Fibroblast of lung (primary cell): ENCODE measurements at regions not wholly inside any gene's neighbourhood (a gene's known extent, or its start where the extent isn't known, plus 50 kb on each side); places are given as distances from the start of the nearest gene placed in this dataset.

ENCODE experiments used
- DNase-seq, 2 donors: peaks; one replicate each; pipeline versions ENCODE4 v3.0.0 to v3.0.0-alpha.2; 2010; ENCODE audit warnings: low read depth in 2 of 2
- H2AFZ ChIP-seq: 2 replicates; pipeline ENCODE4 v1.5.1; 2012; ENCODE audit warnings: low read length, control low read depth, inconsistent platforms
- H3K27ac ChIP-seq: 2 replicates; pipeline ENCODE4 v1.5.1; 2011; ENCODE audit warnings: low read length, control low read depth; ENCODE audit not compliant: insufficient read depth
- H3K27me3 ChIP-seq: 2 replicates; pipeline ENCODE4 v1.5.1; 2011; ENCODE audit warnings: mild to moderate bottlenecking, low read length; ENCODE audit not compliant: control insufficient read depth, insufficient read depth
- H3K36me3 ChIP-seq: 2 replicates; pipeline ENCODE4 v1.5.1; 2011; ENCODE audit warnings: low read length; ENCODE audit not compliant: control insufficient read depth, insufficient read depth
- H3K4me1 ChIP-seq: 2 replicates; pipeline ENCODE4 v1.5.1; 2011; ENCODE audit warnings: low read length; ENCODE audit not compliant: control insufficient read depth, insufficient read depth; ENCODE audit errors: extremely low read depth
- H3K4me2 ChIP-seq: 2 replicates; pipeline ENCODE4 v1.5.1; 2011; ENCODE audit warnings: low read length, control low read depth; ENCODE audit not compliant: insufficient read depth; ENCODE audit errors: extremely low read depth
- H3K4me3 ChIP-seq, 4 experiments: fragments of 200-600 bp in 1 of 4; sonication (generic) in 1 of 4; replicated peaks in 1 of 4; 2 replicates each; pipeline ENCODE4 v1.5.1; 2011 to 2016; ENCODE audit warnings: low read length in 4 of 4, low read depth in 3 of 4, mild to moderate bottlenecking in 3 of 4, control low read depth in 2 of 4, inconsistent platforms in 1 of 4, mixed read lengths in 1 of 4; ENCODE audit not compliant: insufficient read depth in 1 of 4; ENCODE audit errors: control extremely low read depth in 1 of 4
- H3K79me2 ChIP-seq: 2 replicates; pipeline ENCODE4 v1.5.1; 2012; ENCODE audit warnings: mild to moderate bottlenecking, low read length, inconsistent platforms; ENCODE audit not compliant: control insufficient read depth, insufficient read depth
- H3K9ac ChIP-seq: 2 replicates; pipeline ENCODE4 v1.5.1; 2011; ENCODE audit warnings: mild to moderate bottlenecking, low read length, control low read depth; ENCODE audit not compliant: insufficient read depth
- H3K9me3 ChIP-seq: 2 replicates; pipeline ENCODE4 v1.5.1; 2012; ENCODE audit warnings: low read depth, low read length; ENCODE audit not compliant: control insufficient read depth, insufficient read depth
- H4K20me1 ChIP-seq: 2 replicates; pipeline ENCODE4 v1.5.1; 2011; ENCODE audit warnings: low read length; ENCODE audit not compliant: control insufficient read depth, insufficient read depth; ENCODE audit errors: extremely low read depth
- EZH2 ChIP-seq: IDR thresholded peaks from 2 replicates; pipeline ENCODE4 v1.5.1; 2012; ENCODE audit warnings: low read length, control low read depth, mild to moderate bottlenecking; ENCODE audit errors: missing control alignments
- TF ChIP-seq, protein P1 (sequence below), 2 donors: IDR thresholded peaks in 1 of 2; conservative IDR thresholded peaks in 1 of 2; 1 replicate in 1 of 2; 2 replicates in 1 of 2; pipeline ENCODE4 v1.5.1; 2011 to 2012; ENCODE audit warnings: low read length in 2 of 2, control low read depth in 1 of 2, inconsistent platforms in 1 of 2, low read depth in 1 of 2, mild to moderate bottlenecking in 1 of 2

DNA sequence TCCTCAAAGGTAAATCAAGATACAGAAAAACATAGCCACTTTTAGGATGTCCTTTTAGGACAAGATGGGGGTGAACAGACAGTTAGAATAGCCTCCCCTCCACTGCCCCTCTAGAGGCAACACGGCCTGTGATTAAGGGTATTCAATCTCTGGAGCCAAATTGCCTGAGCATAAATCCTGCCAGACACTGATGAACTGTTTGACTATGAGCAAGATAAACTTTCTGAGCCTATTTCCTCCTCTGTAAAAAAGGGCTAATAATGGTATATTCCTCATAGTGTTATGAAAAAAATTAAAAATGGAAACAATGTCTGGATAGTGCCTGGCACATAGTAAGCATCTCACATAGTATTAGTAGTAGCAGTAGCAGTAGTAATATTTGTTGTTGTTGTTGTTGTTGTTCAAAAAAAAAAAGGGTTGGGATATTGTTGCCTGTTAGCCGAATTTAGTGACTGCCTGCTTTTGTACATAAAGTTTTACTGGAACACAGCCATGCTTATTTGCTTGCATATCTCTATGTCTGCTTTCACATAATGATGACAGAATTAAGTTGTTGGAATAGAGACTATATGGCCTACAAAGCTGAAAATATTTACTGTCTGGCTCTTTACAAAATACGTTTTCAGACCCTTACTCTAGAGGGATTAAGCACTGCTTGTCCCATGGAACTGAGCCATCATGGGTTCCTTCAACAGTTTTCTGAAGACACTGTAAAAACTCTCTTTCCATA, 536.3 kb downstream of the TLE4 start:
- H3K36me3 ChIP-seq: no peaks in the 10 kb centered on the region
- no peak for DNase-seq
- H3K27me3 ChIP-seq: no peaks in the 10 kb centered on the region
- no peak overlapping the region for H3K9ac ChIP-seq
- no peak overlapping the region for H3K4me2 ChIP-seq
- H3K9me3 ChIP-seq: no peaks in the 10 kb centered on the region
- no peaks in the 10 kb centered on the region for H4K20me1 ChIP-seq
- H3K4me3 ChIP-seq: no peak overlapping the region
- no peak overlapping the region for H2AFZ ChIP-seq
- H3K4me1 ChIP-seq: no peaks in the 10 kb centered on the region
- H3K27ac ChIP-seq: no peak overlapping the region
- H3K79me2 ChIP-seq: no peaks in the 10 kb centered on the region
- TF ChIP-seq, protein P1, sequence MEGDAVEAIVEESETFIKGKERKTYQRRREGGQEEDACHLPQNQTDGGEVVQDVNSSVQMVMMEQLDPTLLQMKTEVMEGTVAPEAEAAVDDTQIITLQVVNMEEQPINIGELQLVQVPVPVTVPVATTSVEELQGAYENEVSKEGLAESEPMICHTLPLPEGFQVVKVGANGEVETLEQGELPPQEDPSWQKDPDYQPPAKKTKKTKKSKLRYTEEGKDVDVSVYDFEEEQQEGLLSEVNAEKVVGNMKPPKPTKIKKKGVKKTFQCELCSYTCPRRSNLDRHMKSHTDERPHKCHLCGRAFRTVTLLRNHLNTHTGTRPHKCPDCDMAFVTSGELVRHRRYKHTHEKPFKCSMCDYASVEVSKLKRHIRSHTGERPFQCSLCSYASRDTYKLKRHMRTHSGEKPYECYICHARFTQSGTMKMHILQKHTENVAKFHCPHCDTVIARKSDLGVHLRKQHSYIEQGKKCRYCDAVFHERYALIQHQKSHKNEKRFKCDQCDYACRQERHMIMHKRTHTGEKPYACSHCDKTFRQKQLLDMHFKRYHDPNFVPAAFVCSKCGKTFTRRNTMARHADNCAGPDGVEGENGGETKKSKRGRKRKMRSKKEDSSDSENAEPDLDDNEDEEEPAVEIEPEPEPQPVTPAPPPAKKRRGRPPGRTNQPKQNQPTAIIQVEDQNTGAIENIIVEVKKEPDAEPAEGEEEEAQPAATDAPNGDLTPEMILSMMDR (conservative IDR thresholded peaks at IDR 0.05 in 1 of 2, IDR thresholded peaks at IDR 0.05 in 1 of 2; ENCODE audit: low read depth in 1 of 2, low read length in 2 of 2): no peak
- no peak for TF ChIP-seq EZH2

DNA sequence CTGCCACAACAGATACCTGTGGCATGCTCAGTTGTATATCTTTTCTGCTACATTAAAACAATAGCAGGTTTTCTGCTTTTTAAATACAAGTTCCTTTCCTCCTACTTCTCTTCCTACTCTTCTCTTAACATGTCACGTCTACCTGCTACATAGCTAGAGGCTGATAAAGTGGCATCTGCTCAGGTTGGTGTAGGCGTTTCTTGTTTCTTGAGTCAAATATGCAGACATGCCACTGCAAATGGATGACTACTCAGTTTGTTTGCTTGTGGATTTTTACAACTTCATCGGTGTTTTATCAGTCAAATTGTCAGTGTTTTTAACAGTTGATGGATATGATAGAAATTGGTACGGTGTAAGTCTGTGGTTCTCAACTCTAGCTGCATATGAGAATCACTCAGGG, 525.7 kb downstream of the TLE4 start:
- Histone ChIP-seq H3K9me3 (no peaks in the 10 kb centered on the region), H2AFZ (no peak overlapping the region), H3K79me2 (no peaks in the 10 kb centered on the region), H3K9ac (no peak overlapping the region), H3K4me1 (no peaks in the 10 kb centered on the region), H3K36me3 (no peaks in the 10 kb centered on the region), H3K27ac (no peak overlapping the region), H3K27me3 (no peaks in the 10 kb centered on the region), H3K4me2 (no peak overlapping the region), H3K4me3 (no peak overlapping the region), H4K20me1 (no peaks in the 10 kb centered on the region)
- no peak for DNase-seq
- TF ChIP-seq, protein P1 (conservative IDR thresholded peaks at IDR 0.05 in 1 of 2, IDR thresholded peaks at IDR 0.05 in 1 of 2; ENCODE audit: low read depth in 1 of 2, low read length in 2 of 2): no peak
- no peak for TF ChIP-seq EZH2

- Histone ChIP-seq H3K9ac (no peak overlapping the region), H3K79me2 (no peaks in the 10 kb centered on the region), H3K27ac (no peak overlapping the region), H3K27me3 (no peaks in the 10 kb centered on the region), H3K4me1 (no peaks in the 10 kb centered on the region), H3K4me3 (no peak overlapping the region), H2AFZ (no peak overlapping the region), H3K36me3 (no peaks in the 10 kb centered on the region), H3K4me2 (no peak overlapping the region), H3K9me3 (no peaks in the 10 kb centered on the region), H4K20me1 (no peaks in the 10 kb centered on the region)
- no peak for DNase-seq
- no peak for TF ChIP-seq EZH2
Observed at GRCh38 chr9:80094176-80094771, 522.5 kb downstream of the TLE4 start.
